ENCODE measurements at regions not wholly inside any gene's neighbourhood (a gene's known extent, or its start where the extent isn't known, plus 50 kb on each side); places are given as distances from the start of the nearest gene placed in this dataset.
"Not testable (repeated sequence)": the region's sequence is repeated elsewhere in the genome, so short reads cannot be mapped to it uniquely, and the experiment has no call there.

DNA sequence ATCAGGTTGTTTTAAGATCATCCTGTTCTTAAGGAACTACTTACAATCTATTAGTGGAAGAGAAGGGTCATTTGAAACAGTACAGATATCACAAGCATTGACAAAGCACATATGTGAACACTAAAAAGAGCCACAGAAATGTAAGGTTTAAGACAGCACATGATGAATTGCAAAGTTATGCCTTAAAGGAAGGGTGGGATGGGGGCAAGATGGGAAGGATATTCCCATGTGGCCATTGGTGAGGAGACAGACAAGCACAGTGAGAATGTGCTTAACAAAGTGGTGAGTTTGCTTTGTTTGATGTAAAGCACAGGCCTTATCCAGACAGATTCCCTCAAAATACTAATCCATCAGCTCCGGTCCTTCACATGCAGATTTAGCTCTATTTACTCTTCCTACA lies 151.6 kb upstream of the IVNS1ABP start:
- no peaks in the 10 kb centered on the region for H3K79me2 ChIP-seq (ENCODE audit: insufficient read depth, low read depth)
- H3K4me1 ChIP-seq (ENCODE audit: low read depth, poor library complexity, severe bottlenecking), result no peaks in the 10 kb centered on the region
- no peak overlapping the region for H2AFZ ChIP-seq (ENCODE audit: low read depth)
- TF ChIP-seq, protein P1, sequence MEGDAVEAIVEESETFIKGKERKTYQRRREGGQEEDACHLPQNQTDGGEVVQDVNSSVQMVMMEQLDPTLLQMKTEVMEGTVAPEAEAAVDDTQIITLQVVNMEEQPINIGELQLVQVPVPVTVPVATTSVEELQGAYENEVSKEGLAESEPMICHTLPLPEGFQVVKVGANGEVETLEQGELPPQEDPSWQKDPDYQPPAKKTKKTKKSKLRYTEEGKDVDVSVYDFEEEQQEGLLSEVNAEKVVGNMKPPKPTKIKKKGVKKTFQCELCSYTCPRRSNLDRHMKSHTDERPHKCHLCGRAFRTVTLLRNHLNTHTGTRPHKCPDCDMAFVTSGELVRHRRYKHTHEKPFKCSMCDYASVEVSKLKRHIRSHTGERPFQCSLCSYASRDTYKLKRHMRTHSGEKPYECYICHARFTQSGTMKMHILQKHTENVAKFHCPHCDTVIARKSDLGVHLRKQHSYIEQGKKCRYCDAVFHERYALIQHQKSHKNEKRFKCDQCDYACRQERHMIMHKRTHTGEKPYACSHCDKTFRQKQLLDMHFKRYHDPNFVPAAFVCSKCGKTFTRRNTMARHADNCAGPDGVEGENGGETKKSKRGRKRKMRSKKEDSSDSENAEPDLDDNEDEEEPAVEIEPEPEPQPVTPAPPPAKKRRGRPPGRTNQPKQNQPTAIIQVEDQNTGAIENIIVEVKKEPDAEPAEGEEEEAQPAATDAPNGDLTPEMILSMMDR (conservative IDR thresholded peaks at IDR 0.05; ENCODE audit: low read depth, low read length), result no peak
- no peak overlapping the region for H3K27ac ChIP-seq
- no peaks in the 10 kb centered on the region for H3K36me3 ChIP-seq (ENCODE audit: insufficient read depth)
- H3K4me2 ChIP-seq, result no peak overlapping the region
- H4K20me1 ChIP-seq (ENCODE audit: insufficient read depth), result no peaks in the 10 kb centered on the region
- H3K4me3 ChIP-seq (IDR thresholded peaks at IDR 0.05; ENCODE audit: insufficient read depth, low read depth, low read length), result no peak overlapping the region
- no peak overlapping the region for H3K9ac ChIP-seq
- H3K27me3 ChIP-seq (ENCODE audit: insufficient read depth, low read depth), result no peaks in the 10 kb centered on the region

DNA sequence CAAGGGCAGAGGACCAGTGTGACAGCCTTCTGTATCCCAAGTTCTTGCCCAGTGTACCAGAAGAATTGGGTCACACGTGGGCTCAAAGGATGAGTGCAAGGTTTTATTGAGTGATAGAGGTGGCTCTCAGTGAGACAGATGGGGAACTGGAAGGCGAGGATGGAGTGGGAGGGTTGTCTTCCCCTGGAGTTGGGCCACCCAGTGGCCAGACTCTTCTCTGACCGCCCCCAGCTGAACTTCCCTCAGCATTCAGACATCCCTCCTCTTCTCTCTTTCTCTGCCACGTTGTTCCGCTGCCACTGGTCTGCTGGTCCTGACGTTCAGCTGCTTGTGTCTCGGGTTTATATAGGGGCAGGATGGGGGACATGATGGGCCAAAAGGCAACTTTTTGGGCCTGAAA lies 150.1 kb upstream of the IVNS1ABP start:
- Histone ChIP-seq H3K27ac (no peak overlapping the region), H3K4me1 (ENCODE audit: low read depth, poor library complexity, severe bottlenecking) (no peaks in the 10 kb centered on the region), H3K36me3 (ENCODE audit: insufficient read depth) (no peaks in the 10 kb centered on the region), H3K4me2 (no peak overlapping the region), H2AFZ (ENCODE audit: low read depth) (no peak overlapping the region), H3K4me3 (IDR thresholded peaks at IDR 0.05; ENCODE audit: insufficient read depth, low read depth, low read length) (no peak overlapping the region), H3K79me2 (ENCODE audit: insufficient read depth, low read depth) (no peaks in the 10 kb centered on the region), H3K9ac (no peak overlapping the region), H4K20me1 (ENCODE audit: insufficient read depth) (no peaks in the 10 kb centered on the region), H3K27me3 (ENCODE audit: insufficient read depth, low read depth) (no peaks in the 10 kb centered on the region)
- TF ChIP-seq, protein P1 (conservative IDR thresholded peaks at IDR 0.05; ENCODE audit: low read depth, low read length), result no peak

DNA sequence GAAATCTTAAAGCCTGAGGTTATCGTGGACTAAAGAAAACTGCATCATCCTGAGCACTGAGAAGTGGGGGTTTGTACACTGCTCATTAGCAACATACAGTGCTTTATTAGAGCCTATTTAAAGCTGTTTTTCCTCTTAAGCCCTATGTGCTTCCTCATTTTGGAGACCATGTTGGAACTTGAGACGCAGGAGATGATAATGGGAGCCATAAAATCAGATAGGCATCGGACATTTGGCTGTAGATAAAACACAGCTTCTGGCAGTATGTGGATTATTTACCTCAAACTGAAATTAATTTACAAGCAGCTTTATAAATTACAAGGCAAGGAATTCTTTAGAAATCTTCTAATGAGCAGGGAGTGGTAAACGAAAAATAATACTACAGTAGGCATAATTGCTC lies 147.7 kb upstream of the IVNS1ABP start:
- Histone ChIP-seq H3K4me2 (no peak overlapping the region), H3K4me3 (IDR thresholded peaks at IDR 0.05; ENCODE audit: insufficient read depth, low read depth, low read length) (no peak overlapping the region), H3K79me2 (ENCODE audit: insufficient read depth, low read depth) (no peaks in the 10 kb centered on the region), H3K4me1 (ENCODE audit: low read depth, poor library complexity, severe bottlenecking) (no peaks in the 10 kb centered on the region), H3K27ac (no peak overlapping the region), H3K9ac (no peak overlapping the region), H3K27me3 (ENCODE audit: insufficient read depth, low read depth) (no peaks in the 10 kb centered on the region), H3K36me3 (ENCODE audit: insufficient read depth) (no peaks in the 10 kb centered on the region), H4K20me1 (ENCODE audit: insufficient read depth) (no peaks in the 10 kb centered on the region), H2AFZ (ENCODE audit: low read depth) (no peak overlapping the region)
- TF ChIP-seq, protein P1 (conservative IDR thresholded peaks at IDR 0.05; ENCODE audit: low read depth, low read length), result no peak

DNA sequence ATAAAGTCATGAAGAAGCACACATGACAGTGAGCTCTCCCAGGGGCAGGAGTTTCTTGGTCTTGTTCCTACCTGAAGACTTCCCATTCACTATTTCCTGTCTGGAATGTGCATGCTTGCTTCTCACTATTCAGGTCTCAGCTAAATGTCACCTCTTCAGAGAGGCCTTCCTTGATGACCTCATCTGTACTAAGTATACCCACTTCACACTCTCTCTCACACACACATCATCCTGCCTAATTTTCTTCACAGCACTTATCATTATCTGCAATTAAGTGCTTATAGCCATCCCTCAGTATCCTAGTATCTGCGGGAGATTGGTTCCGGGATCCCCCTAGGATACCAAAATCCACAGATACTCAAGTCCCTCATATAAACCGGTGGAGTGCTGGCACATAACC lies 146.4 kb upstream of the IVNS1ABP start:
- Histone ChIP-seq H3K4me1 (ENCODE audit: low read depth, poor library complexity, severe bottlenecking) (no peaks in the 10 kb centered on the region), H3K9ac (no peak overlapping the region), H3K4me2 (no peak overlapping the region), H3K36me3 (ENCODE audit: insufficient read depth) (no peaks in the 10 kb centered on the region), H4K20me1 (ENCODE audit: insufficient read depth) (no peaks in the 10 kb centered on the region), H3K27me3 (ENCODE audit: insufficient read depth, low read depth) (no peaks in the 10 kb centered on the region), H3K4me3 (IDR thresholded peaks at IDR 0.05; ENCODE audit: insufficient read depth, low read depth, low read length) (no peak overlapping the region), H2AFZ (ENCODE audit: low read depth) (no peak overlapping the region), H3K79me2 (ENCODE audit: insufficient read depth, low read depth) (no peaks in the 10 kb centered on the region), H3K27ac (no peak overlapping the region)
- TF ChIP-seq, protein P1 (conservative IDR thresholded peaks at IDR 0.05; ENCODE audit: low read depth, low read length), result no peak

DNA sequence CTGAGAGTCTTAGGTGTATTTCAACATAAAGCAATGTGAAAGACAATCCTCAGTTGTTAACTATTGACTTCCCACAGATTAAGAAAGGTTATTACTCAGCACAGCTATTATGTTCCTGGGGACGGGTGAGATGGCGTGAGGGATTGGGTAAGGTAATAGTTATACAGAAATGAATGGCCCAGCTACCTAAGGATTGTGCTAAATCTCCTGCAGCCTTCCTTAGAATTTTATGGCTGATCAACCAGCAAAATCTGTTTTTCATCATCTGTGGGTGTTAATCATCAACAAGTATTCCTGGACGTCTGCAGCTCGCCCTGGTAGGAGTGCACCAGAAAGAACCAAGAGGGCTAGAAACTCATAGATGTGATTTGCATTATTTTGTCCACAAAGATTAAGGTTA lies 146.0 kb upstream of the IVNS1ABP start:
- no peak overlapping the region for H3K27ac ChIP-seq

DNA sequence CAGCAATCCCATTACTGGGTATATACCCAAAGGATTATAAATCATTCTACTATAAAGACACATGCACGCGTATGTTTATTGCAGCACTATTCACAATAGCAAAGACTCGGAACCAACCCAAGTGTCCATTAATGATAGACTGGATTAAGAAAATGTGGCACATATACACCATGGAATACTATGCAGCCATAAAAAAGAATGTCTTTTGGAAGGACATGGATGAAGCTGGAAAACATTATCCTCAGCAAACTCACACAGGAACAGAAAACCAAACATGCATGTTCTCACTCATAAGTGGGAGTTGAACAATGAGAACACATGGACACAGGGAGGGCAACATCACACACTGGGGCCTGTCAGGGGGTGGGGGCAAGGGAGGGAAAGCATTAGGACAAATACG lies 143.7 kb upstream of the IVNS1ABP start:
- not testable (repeated sequence) for H3K4me3 ChIP-seq (IDR thresholded peaks at IDR 0.05; ENCODE audit: insufficient read depth, low read depth, low read length); H3K36me3 ChIP-seq (ENCODE audit: insufficient read depth); H2AFZ ChIP-seq (ENCODE audit: low read depth); H3K79me2 ChIP-seq (ENCODE audit: insufficient read depth, low read depth); H3K27ac ChIP-seq; H3K4me1 ChIP-seq (ENCODE audit: low read depth, poor library complexity, severe bottlenecking); H3K4me2 ChIP-seq; H4K20me1 ChIP-seq (ENCODE audit: insufficient read depth); H3K27me3 ChIP-seq (ENCODE audit: insufficient read depth, low read depth); H3K9ac ChIP-seq

More for the DNA sequence above, 146.0 kb upstream of the IVNS1ABP start:
- no peak overlapping the region for H3K4me3 ChIP-seq (IDR thresholded peaks at IDR 0.05; ENCODE audit: insufficient read depth, low read depth, low read length)
- H3K27me3 ChIP-seq (ENCODE audit: insufficient read depth, low read depth), result no peaks in the 10 kb centered on the region
- H4K20me1 ChIP-seq (ENCODE audit: insufficient read depth), result no peaks in the 10 kb centered on the region
- no peaks in the 10 kb centered on the region for H3K36me3 ChIP-seq (ENCODE audit: insufficient read depth)
- H3K79me2 ChIP-seq (ENCODE audit: insufficient read depth, low read depth), result no peaks in the 10 kb centered on the region
- no peak overlapping the region for H2AFZ ChIP-seq (ENCODE audit: low read depth)
- H3K4me2 ChIP-seq, result no peak overlapping the region
- H3K9ac ChIP-seq, result no peak overlapping the region
- H3K4me1 ChIP-seq (ENCODE audit: low read depth, poor library complexity, severe bottlenecking), result no peaks in the 10 kb centered on the region
- TF ChIP-seq, protein P1 (conservative IDR thresholded peaks at IDR 0.05; ENCODE audit: low read depth, low read length), result no peak
